ENCODE measurements at regions not wholly inside any gene's neighbourhood (a gene's known extent, or its start where the extent isn't known, plus 50 kb on each side); places are given as distances from the start of the nearest gene placed in this dataset.
A peak's percentile ranks its signal among the peaks of the same experiment; 100 is the strongest.

GRCh38 chr6:1016329-1017302 is 295.3 kb upstream of the FOXQ1 start:
- no peaks in the 10 kb centered on the region for H4K20me1 ChIP-seq (ENCODE audit: insufficient read depth)
- H3K9me3 ChIP-seq (ENCODE audit: low read depth), result no peaks in the 10 kb centered on the region
- no peak overlapping the region for H3K4me2 ChIP-seq (ENCODE audit: unreplicated experiment)
- no peak overlapping the region for H3K9ac ChIP-seq
- H3K36me3 ChIP-seq (ENCODE audit: low read depth), result no peaks in the 10 kb centered on the region
- no peaks in the 10 kb centered on the region for H3K79me2 ChIP-seq (ENCODE audit: insufficient read depth)
- WGBS, 2 experiments (ENCODE audit: low coverage in 1 of 2, low lambda C conversion rate in 2 of 2, missing lambda C conversion rate in 2 of 2), result 74 to 75% methylated on average over 18 of the region's 18 CpGs
- in situ Hi-C loops (cut with MboI), result no loop called here
- no peaks in the 10 kb centered on the region for H3K9me2 ChIP-seq (ENCODE audit: insufficient read depth)
- no peaks in the 10 kb centered on the region for H3K4me1 ChIP-seq (ENCODE audit: insufficient read depth)
- H3K27ac ChIP-seq, result no peak overlapping the region
- no peaks in the 10 kb centered on the region for H3F3A ChIP-seq (ENCODE audit: insufficient read depth)
- DNase-seq, result no peak
- H3K27me3 ChIP-seq (replicated peaks; ENCODE audit: insufficient read depth), result peaks cover 31% of the 10 kb centered on the region
- H2AFZ ChIP-seq, result no peak overlapping the region
- no peak overlapping the region for H3K4me3 ChIP-seq
- TF ChIP-seq EZH2 (IDR thresholded peaks at IDR 0.05; ENCODE audit: insufficient read depth, poor library complexity, severe bottlenecking), result no peak
- no peak for TF ChIP-seq EZH2phosphoT487 (IDR thresholded peaks at IDR 0.05; ENCODE audit: insufficient read depth, low read depth)

GRCh38 chr6:1015825-1016224 is 296.1 kb upstream of the FOXQ1 start:
- in situ Hi-C loops (cut with MboI), result no loop called here
- H3K9ac ChIP-seq, result no peak overlapping the region
- H3K27ac ChIP-seq, result no peak overlapping the region
- no peaks in the 10 kb centered on the region for H3K9me3 ChIP-seq (ENCODE audit: low read depth)
- no peak overlapping the region for H3K4me3 ChIP-seq
- H4K20me1 ChIP-seq (ENCODE audit: insufficient read depth), result no peaks in the 10 kb centered on the region
- H3K4me1 ChIP-seq (ENCODE audit: insufficient read depth), result no peaks in the 10 kb centered on the region
- H3K36me3 ChIP-seq (ENCODE audit: low read depth), result no peaks in the 10 kb centered on the region
- TF ChIP-seq EZH2phosphoT487 (IDR thresholded peaks at IDR 0.05; ENCODE audit: insufficient read depth, low read depth) (no peak), EZH2 (IDR thresholded peaks at IDR 0.05; ENCODE audit: insufficient read depth, poor library complexity, severe bottlenecking) (no peak)
- H3K27me3 ChIP-seq (replicated peaks; ENCODE audit: insufficient read depth), result peaks cover 39% of the 10 kb centered on the region
- no peak overlapping the region for H2AFZ ChIP-seq
- peak; percentile 20 for DNase-seq
- no peaks in the 10 kb centered on the region for H3F3A ChIP-seq (ENCODE audit: insufficient read depth)
- H3K9me2 ChIP-seq (ENCODE audit: insufficient read depth), result no peaks in the 10 kb centered on the region
- H3K79me2 ChIP-seq (ENCODE audit: insufficient read depth), result no peaks in the 10 kb centered on the region
- no peak overlapping the region for H3K4me2 ChIP-seq (ENCODE audit: unreplicated experiment)

- Histone ChIP-seq H3K4me1 (ENCODE audit: insufficient read depth) (no peaks in the 10 kb centered on the region), H3K9me3 (ENCODE audit: low read depth) (no peaks in the 10 kb centered on the region), H3K79me2 (ENCODE audit: insufficient read depth) (no peaks in the 10 kb centered on the region), H3F3A (ENCODE audit: insufficient read depth) (no peaks in the 10 kb centered on the region), H3K27ac (no peak overlapping the region), H3K27me3 (replicated peaks; ENCODE audit: insufficient read depth) (peaks cover 43% of the 10 kb centered on the region), H3K9ac (no peak overlapping the region), H3K4me3 (no peak overlapping the region), H4K20me1 (ENCODE audit: insufficient read depth) (no peaks in the 10 kb centered on the region), H3K9me2 (ENCODE audit: insufficient read depth) (no peaks in the 10 kb centered on the region), H3K36me3 (ENCODE audit: low read depth) (no peaks in the 10 kb centered on the region), H2AFZ (no peak overlapping the region), H3K4me2 (ENCODE audit: unreplicated experiment) (no peak overlapping the region)
- no peak for TF ChIP-seq EZH2 (IDR thresholded peaks at IDR 0.05; ENCODE audit: insufficient read depth, poor library complexity, severe bottlenecking)
- no peak for TF ChIP-seq EZH2phosphoT487 (IDR thresholded peaks at IDR 0.05; ENCODE audit: insufficient read depth, low read depth)
- WGBS, 2 experiments (ENCODE audit: low coverage in 1 of 2, low lambda C conversion rate in 2 of 2, missing lambda C conversion rate in 2 of 2), result 12 to 21% methylated on average over 2 of the region's 2 CpGs
- no peak for DNase-seq
- in situ Hi-C loops (cut with MboI), result no loop called here
Measured at GRCh38 chr6:1014431-1014807, 297.5 kb upstream of the FOXQ1 start.

GRCh38 chr6:1013656-1014430 is 298.1 kb upstream of the FOXQ1 start:
- Histone ChIP-seq H3K4me2 (ENCODE audit: unreplicated experiment) (no peak overlapping the region), H3K4me3 (no peak overlapping the region), H3F3A (ENCODE audit: insufficient read depth) (no peaks in the 10 kb centered on the region), H3K9me2 (ENCODE audit: insufficient read depth) (no peaks in the 10 kb centered on the region), H2AFZ (no peak overlapping the region), H4K20me1 (ENCODE audit: insufficient read depth) (no peaks in the 10 kb centered on the region), H3K79me2 (ENCODE audit: insufficient read depth) (no peaks in the 10 kb centered on the region), H3K9ac (no peak overlapping the region), H3K4me1 (ENCODE audit: insufficient read depth) (no peaks in the 10 kb centered on the region), H3K27me3 (replicated peaks; ENCODE audit: insufficient read depth) (peaks cover 37% of the 10 kb centered on the region), H3K9me3 (ENCODE audit: low read depth) (no peaks in the 10 kb centered on the region), H3K36me3 (ENCODE audit: low read depth) (no peaks in the 10 kb centered on the region), H3K27ac (no peak overlapping the region)
- in situ Hi-C loops (cut with MboI), result no loop called here
- TF ChIP-seq EZH2phosphoT487 (IDR thresholded peaks at IDR 0.05; ENCODE audit: insufficient read depth, low read depth), result no peak
- TF ChIP-seq EZH2 (IDR thresholded peaks at IDR 0.05; ENCODE audit: insufficient read depth, poor library complexity, severe bottlenecking), result no peak
- no peak for DNase-seq
- 63 to 66% methylated on average over 7 of the region's 7 CpGs for WGBS, 2 experiments (ENCODE audit: low coverage in 1 of 2, low lambda C conversion rate in 2 of 2, missing lambda C conversion rate in 2 of 2)

Data from GM23248 (cell line).